C4-2B (cell line): ENCODE measurements at regions not wholly inside any gene's neighbourhood (a gene's known extent, or its start where the extent isn't known, plus 50 kb on each side); places are given as distances from the start of the nearest gene placed in this dataset.

ENCODE experiments used
- CTCF ChIP-seq: fragments of 450-650 bp; conservative IDR thresholded peaks from 2 replicates; pipeline ENCODE4 v1.5.1; 2017; ENCODE audit warnings: mild to moderate bottlenecking
- ZFX ChIP-seq: fragments of 450-650 bp; IDR thresholded peaks from 2 replicates; pipeline ENCODE4 v1.6.1; 2017

- TF ChIP-seq CTCF (no peak), ZFX (no peak)
Measured at GRCh38 chr19:30287973-30288372, 84.2 kb upstream of the ZNF536 start.
